OCI-LY7 (cell line): ENCODE measurements at regions not wholly inside any gene's neighbourhood (a gene's known extent, or its start where the extent isn't known, plus 50 kb on each side); places are given as distances from the start of the nearest gene placed in this dataset.

Experiments
- BruUV-seq: library from RNA; stranded (reverse); fragments of 400-500 nt; replicated peaks from 2 replicates; lab custom pipeline; 2021; lab: Mats Ljungman, UMichigan
- CTCF ChIA-PET: fragments of 300-600 bp; sonication (Branson Sonifier 250); formaldehyde crosslinking; loops from one replicate; lab custom pipeline; 2022; ENCODE audit warnings: antibody characterized with exemption; ENCODE audit not compliant: unreplicated experiment; lab: Charles Lee
- POLR2A ChIA-PET: fragments of 300-600 bp; sonication (Branson Sonifier 250); formaldehyde crosslinking; loops from one replicate; lab custom pipeline; 2022; ENCODE audit warnings: antibody characterized with exemption; lab: Charles Lee
- DNase-seq: peaks from one replicate; pipeline ENCODE4 v3.0.0-alpha.2; 2015; ENCODE audit warnings: low spot score
- H2AFZ ChIP-seq: fragments of 200-600 bp; sonication (generic), shearing (Covaris generic); 2 replicates; pipeline ENCODE4 v1.6.1; 2014; ENCODE audit warnings: mild to moderate bottlenecking, antibody characterized with exemption, low read length, moderate library complexity
- H3K27ac ChIP-seq: fragments of 200-600 bp; sonication (generic); 2 replicates; pipeline ENCODE4 v1.5.1; 2014; ENCODE audit warnings: mixed run types, low read depth, mild to moderate bottlenecking, moderate library complexity, low read length, inconsistent platforms; ENCODE audit not compliant: poor library complexity, severe bottlenecking
- H3K36me3 ChIP-seq: fragments of 200-600 bp; sonication (generic); 2 replicates; pipeline ENCODE4 v1.6.1; 2014; ENCODE audit warnings: mild to moderate bottlenecking, antibody characterized with exemption, low read length, moderate library complexity, mixed read lengths; ENCODE audit not compliant: insufficient read depth
- H3K4me1 ChIP-seq: fragments of 200-600 bp; sonication (generic); 2 replicates; pipeline ENCODE4 v1.5.1; 2014; ENCODE audit warnings: mild to moderate bottlenecking, low read length; ENCODE audit not compliant: insufficient read depth, poor library complexity, severe bottlenecking
- H3K4me2 ChIP-seq: fragments of 200-600 bp; sonication (generic); 2 replicates; pipeline ENCODE4 v1.6.1; 2014; ENCODE audit warnings: mild to moderate bottlenecking, low read length
- H3K4me3 ChIP-seq: fragments of 200-600 bp; sonication (generic); 2 replicates; pipeline ENCODE4 v1.5.1; 2014; ENCODE audit warnings: mild to moderate bottlenecking, low read depth, low read length; ENCODE audit not compliant: poor library complexity, severe bottlenecking
- H3K79me2 ChIP-seq: fragments of 200-600 bp; sonication (generic); 2 replicates; pipeline ENCODE4 v1.6.1; 2016; ENCODE audit warnings: low read depth, mild to moderate bottlenecking, low read length, moderate library complexity, mixed read lengths; ENCODE audit not compliant: insufficient read depth
- H3K9me2 ChIP-seq: fragments of 200-600 bp; sonication (generic); 2 replicates; pipeline ENCODE4 v1.6.1; 2016; ENCODE audit warnings: mild to moderate bottlenecking, low read length, mixed read lengths; ENCODE audit not compliant: insufficient read depth
- H3K9me3 ChIP-seq: fragments of 200-600 bp; sonication (generic); 2 replicates; pipeline ENCODE4 v1.6.1; 2014; ENCODE audit warnings: mild to moderate bottlenecking, mixed run types, low read length, mixed read lengths
- H4K20me1 ChIP-seq: fragments of 200-600 bp; sonication (generic); 2 replicates; pipeline ENCODE4 v1.6.1; 2014; ENCODE audit warnings: mild to moderate bottlenecking, antibody characterized with exemption, low read length, moderate library complexity, mixed read lengths; ENCODE audit not compliant: insufficient read depth
- EZH2phosphoT487 ChIP-seq: fragments of 200-600 bp; sonication (generic); IDR thresholded peaks from 2 replicates; pipeline ENCODE4 v1.6.1; 2018; ENCODE audit warnings: low read depth, borderline replicate concordance, mild to moderate bottlenecking, mixed run types, antibody characterized with exemption, low read length, moderate library complexity, mixed read lengths
- intact Hi-C: fragments of 100-400 bp; cut with micrococcal nuclease; formaldehyde crosslinking; loops from one replicate; pipeline ENCODE4 v1.10.0; 2022; ENCODE audit not compliant: unreplicated experiment
- TF ChIP-seq, protein P1 (sequence below): fragments of 200-600 bp; sonication (generic); conservative IDR thresholded peaks from 2 replicates; pipeline ENCODE4 v1.5.1; 2014; ENCODE audit warnings: mild to moderate bottlenecking, antibody characterized with exemption, low read length, moderate library complexity, mixed read lengths

- Histone ChIP-seq H4K20me1 (no peaks in the 10 kb centered on the region), H3K4me3 (no peak overlapping the region), H3K9me3 (no peaks in the 10 kb centered on the region), H3K9me2 (no peaks in the 10 kb centered on the region), H3K27ac (no peak overlapping the region), H3K4me1 (no peaks in the 10 kb centered on the region), H3K79me2 (no peaks in the 10 kb centered on the region), H2AFZ (no peak overlapping the region), H3K36me3 (no peaks in the 10 kb centered on the region), H3K4me2 (no peak overlapping the region)
- CTCF ChIA-PET, result no interaction called here
- DNase-seq, result no peak
- POLR2A ChIA-PET, result no interaction called here
- BruUV-seq, result no TSS peak
- intact Hi-C loops, result no loop called here
- TF ChIP-seq, protein P1, sequence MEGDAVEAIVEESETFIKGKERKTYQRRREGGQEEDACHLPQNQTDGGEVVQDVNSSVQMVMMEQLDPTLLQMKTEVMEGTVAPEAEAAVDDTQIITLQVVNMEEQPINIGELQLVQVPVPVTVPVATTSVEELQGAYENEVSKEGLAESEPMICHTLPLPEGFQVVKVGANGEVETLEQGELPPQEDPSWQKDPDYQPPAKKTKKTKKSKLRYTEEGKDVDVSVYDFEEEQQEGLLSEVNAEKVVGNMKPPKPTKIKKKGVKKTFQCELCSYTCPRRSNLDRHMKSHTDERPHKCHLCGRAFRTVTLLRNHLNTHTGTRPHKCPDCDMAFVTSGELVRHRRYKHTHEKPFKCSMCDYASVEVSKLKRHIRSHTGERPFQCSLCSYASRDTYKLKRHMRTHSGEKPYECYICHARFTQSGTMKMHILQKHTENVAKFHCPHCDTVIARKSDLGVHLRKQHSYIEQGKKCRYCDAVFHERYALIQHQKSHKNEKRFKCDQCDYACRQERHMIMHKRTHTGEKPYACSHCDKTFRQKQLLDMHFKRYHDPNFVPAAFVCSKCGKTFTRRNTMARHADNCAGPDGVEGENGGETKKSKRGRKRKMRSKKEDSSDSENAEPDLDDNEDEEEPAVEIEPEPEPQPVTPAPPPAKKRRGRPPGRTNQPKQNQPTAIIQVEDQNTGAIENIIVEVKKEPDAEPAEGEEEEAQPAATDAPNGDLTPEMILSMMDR, result 0 out of 2 replicates have a peak, but pooled peaks have one; percentile 23
- TF ChIP-seq EZH2phosphoT487, result no peak
Observed at GRCh38 chr1:108327534-108328466, 83.9 kb upstream of the NBPF4 start.

GRCh38 chr1:108345776-108346531, 102.1 kb upstream of the NBPF4 start:
- no peaks in the 10 kb centered on the region for H3K36me3 ChIP-seq
- H3K4me1 ChIP-seq, result no peaks in the 10 kb centered on the region
- H3K9me3 ChIP-seq, result no peaks in the 10 kb centered on the region
- no peaks in the 10 kb centered on the region for H3K9me2 ChIP-seq
- ChIA-PET CTCF (no interaction called here), POLR2A (interaction anchor here (0.6 kb wide), 1 partner anchor 177 kb away, joined by 3 read pairs; no protein-coding TSS in a partner anchor)
- H3K27ac ChIP-seq, result no peak overlapping the region
- TF ChIP-seq, protein P1, result no peak
- TF ChIP-seq EZH2phosphoT487, result no peak
- DNase-seq, result no peak
- no peak overlapping the region for H2AFZ ChIP-seq
- BruUV-seq, result no TSS peak
- H3K4me3 ChIP-seq, result no peak overlapping the region
- H3K4me2 ChIP-seq, result no peak overlapping the region
- H4K20me1 ChIP-seq, result no peaks in the 10 kb centered on the region
- intact Hi-C loops, result no loop called here
- H3K79me2 ChIP-seq, result no peaks in the 10 kb centered on the region
